HG03097 (cell line): ENCODE measurements at regions not wholly inside any gene's neighbourhood (a gene's known extent, or its start where the extent isn't known, plus 50 kb on each side); places are given as distances from the start of the nearest gene placed in this dataset.

Experiments
- ATAC-seq: cut with Tn5 transposase; IDR thresholded peaks from one replicate; pipeline ENCODE4 v1.9.1; 2021; ENCODE audit not compliant: unreplicated experiment, low FRiP score

DNA sequence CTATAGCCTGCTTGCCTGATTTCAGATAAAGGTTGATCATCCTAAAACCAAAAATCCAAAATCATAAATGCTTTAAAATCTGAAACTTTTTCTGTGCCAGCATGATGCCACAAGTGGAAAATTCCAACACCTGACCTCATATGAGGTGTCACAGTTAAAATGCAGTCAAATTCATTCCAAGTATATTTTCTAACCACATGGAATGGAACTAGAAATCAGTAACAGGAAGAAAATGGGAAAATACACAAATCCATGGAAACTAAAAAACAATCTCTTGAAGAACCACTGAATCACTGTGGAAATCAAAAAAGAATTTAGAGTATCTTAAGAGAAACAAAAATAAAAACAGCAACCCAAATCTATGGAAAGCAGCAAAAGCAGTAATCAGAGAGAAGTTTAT is 297.5 kb upstream of the COX7C start:
- no peak for ATAC-seq

DNA sequence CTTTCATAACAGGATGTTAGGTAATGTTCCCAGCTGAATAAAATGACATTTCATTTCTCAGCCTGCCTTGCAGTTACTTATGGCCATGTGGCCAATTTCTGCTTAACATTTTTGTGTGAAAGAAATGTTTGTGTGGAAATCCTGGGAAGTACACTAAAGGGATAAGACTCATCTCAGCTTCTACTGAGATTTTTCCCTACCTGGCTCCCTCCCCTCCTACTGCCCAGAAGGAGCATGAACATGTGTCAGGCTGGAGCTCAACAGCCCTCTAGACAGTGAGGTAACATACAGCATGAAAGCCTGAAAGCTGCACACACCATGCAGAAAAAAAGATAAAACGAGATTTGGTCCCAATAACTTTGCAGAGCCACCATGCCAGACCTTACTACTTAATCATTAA is 288.4 kb upstream of the COX7C start:
- ATAC-seq, result no peak

DNA sequence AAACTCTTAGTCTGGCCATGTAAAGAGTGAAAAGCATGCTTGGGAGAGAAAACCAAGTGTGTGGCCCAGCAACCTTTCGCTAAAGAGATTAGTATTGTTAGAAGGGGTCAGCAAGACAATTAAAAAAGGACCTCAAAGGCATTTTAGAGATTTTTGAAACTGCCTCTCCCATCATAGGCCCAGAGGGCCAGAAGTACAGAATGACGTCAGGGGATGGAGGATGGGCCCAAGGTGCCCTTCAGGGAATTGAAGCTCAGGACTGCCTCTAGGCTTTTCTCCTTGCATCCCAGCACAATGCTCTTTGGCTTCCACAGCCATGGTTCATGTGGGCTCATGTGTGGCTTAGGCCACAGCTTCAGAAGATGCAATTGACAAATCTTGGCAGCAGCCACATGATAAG is 287.0 kb upstream of the COX7C start:
- no peak for ATAC-seq

DNA sequence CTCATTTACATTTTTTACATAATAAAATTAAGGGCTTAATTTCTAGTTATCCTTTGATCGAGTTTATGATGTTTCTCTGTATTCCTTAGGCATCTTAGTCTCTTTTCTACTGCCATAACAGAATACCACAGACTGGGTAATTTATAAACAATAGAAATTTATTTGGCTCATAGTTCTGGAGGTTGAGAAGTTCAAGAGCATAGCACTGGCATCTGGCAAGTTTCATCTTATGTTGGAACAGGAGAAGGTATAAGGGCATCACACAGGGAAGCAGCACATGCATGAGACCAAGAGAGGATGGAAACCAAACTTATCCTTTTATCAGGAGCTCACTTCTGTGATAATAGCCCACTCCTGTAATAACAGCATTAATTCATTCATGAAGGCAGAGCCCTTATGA is 284.9 kb upstream of the COX7C start:
- no peak for ATAC-seq

DNA sequence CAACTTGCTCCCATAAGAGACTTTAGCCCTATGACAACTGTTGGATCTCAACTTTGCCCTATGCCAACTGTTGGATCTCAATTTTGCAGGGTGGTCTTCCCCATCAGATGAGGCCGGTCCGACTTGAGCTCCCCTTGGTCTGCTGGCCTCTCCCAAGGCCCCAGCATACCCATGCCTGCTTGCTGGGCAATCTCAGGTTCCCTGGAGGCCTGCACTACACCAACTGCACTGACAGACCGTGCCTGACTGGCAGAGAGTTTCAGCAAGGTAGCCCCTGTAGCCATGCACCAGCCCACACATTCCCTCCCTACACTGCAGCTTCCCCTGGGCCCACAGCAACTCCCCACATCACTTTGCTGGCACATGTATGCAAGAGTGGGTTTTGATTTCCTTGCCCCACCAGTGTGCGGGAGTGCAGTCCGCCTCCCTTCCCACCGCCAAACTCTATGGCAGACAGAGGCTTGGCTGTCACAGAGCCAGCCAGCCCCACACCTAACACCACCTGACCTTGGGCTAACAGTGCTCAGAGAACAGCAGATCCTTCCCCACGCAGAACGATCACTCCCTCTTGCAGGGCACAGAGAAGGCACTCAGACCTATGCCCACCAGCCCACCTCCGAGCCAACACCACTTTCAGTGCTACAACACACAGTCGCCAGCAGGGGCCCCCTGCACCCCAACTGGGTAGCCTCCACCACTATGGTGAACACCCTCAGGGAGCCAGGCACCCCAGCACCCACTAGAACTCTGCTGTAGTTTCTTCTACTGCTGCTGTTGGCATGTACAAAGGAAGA is 279.9 kb upstream of the COX7C start:
- ATAC-seq, result no peak

DNA sequence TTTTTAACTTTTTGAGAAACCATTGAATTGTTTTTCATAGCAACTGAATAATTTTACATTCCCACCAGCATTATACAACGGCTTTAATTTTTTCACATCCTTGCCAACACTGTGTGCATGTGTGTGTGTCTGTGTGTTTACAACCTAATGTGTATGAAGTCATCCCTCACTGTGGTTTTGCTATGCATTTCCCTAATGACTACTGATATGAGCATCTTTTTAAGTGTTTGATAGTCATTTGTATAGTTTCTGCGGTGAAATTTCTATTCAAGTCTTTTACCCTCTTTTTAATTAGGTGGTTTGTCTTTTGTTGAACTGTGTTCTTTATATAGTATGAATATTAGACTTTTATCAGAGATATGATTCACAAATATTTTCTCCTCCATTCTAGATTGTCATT is 263.1 kb upstream of the COX7C start:
- ATAC-seq, result no peak

DNA sequence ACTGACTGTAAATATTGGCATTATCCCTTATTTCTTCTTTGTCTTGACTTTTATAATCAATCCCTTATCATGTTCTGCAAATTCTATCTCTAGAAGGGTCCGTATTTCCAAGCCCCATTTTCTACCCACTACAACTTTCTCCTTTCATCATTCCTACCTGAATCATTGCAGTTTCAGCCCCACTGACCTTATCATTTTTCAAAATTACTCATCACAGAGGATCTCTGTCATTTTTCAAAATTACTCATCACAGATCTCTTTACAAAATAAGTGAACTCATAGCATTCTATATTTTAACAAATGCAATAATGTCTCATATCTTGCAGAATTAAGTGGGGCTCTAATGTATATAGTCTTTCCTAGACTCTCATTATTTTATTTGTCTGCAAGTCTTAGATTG is 256.9 kb upstream of the COX7C start:
- no peak for ATAC-seq

DNA sequence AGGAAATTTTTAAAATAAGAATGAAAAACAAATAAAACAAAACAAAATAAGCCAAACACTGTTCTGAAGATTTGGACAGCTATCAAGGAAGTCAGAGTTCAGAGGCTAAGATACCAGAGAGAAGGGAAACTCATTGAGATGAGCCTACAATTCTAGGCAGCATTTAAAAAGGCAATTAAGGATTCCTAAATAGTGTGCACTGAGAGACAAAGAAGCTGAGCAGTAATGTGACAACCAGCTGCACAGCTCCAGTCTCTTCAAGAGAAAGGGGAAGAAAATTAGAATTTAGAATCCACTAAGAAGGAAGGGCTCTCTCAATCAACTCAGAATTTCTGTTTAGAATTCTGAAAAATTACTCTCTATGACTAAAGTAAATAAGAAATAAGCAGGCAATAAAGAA is 246.7 kb upstream of the COX7C start:
- no peak for ATAC-seq

DNA sequence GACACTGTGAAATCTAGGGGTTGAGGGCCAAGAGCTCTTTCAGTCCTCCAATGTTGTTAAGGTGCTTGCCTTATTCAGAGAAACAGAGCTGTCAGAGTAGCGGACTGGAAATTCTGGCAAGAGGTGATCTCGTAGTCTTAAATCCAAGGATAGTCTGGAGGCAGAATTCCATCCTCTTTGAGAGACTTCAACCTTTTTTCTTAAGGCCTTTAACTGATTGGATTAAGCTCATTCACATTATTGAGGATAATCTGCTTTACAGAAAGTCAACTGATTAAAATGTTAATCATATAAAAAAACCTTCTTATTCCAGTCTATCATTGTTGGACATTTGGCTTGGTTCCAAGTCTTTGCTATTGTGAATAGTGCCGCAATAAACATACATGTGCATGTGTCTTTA is 243.1 kb upstream of the COX7C start:
- ATAC-seq, result no peak

DNA sequence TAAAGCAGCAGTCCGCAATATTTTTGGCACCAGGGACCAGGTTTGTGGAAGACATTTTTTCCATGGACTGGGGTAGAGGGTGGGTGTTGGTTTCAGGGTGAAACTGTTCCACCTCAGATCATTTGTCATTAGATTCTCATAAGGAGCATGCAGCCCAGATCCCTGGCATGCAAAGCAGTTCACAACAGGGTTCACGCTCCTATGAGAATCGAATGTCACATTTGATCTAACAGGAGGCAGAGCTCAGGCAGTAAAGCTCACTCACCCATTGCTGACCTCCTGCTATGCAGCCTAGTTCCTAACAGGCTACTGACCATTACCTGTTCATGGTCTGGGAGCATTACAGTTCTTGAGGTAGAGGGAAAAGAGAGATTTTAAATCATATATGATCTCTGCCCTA is 241.5 kb upstream of the COX7C start:
- ATAC-seq, result no peak

DNA sequence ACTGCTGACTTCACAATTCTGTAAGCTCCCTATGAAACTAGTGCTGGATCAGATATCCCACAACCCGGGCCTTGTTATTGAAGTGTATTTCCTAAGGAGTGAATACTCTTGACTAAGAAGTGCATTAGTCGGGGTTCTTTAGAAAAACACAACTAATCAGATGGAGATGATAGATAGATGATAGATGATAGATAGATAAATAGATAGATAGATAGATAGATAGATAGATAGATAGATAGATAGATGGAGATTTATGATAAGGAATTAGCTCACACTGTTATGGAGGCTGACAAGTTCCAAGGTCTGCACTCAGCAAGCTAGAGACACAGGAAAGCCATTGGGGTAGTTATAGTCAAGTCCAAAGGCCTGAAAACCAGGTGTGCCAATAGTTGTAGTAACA is 214.6 kb upstream of the COX7C start:
- no peak for ATAC-seq

DNA sequence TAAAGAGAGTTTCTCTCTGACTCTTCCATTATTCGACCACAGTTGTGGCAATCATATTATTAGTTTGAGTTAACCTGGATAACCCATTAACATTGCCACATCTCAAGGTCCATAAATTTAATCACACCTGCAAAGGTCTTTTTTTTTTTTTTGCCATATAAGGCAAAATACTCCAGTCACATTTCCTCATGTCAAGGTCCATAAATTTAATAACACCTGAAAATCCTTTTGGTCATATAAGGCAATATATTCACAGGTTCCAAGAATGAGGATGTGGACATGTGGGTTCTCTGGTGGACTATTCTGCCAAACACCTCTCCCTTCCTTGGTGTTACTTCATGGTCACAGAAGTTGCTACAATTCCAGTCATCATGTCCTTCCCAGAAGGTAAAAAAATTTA is 213.5 kb upstream of the COX7C start:
- no peak for ATAC-seq

DNA sequence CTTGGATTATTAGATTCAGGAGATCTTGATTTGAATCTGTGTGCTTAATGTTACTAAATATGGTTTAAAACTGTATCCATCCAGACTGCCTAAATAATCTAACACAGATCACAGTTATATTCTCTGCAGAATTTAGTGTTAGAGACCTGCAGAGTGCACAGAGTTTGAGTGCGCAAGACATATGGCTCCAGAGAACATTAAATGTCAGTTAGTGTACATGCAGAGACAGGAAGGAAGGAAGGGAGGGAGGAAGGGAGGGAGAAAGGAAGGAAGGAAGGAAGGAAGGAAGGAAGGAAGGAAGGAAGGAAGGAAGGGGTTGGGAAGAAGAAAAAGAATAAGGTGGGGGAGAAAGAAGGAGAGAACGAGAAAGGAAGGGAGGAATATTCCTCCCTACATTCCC is 210.0 kb upstream of the COX7C start:
- no peak for ATAC-seq

DNA sequence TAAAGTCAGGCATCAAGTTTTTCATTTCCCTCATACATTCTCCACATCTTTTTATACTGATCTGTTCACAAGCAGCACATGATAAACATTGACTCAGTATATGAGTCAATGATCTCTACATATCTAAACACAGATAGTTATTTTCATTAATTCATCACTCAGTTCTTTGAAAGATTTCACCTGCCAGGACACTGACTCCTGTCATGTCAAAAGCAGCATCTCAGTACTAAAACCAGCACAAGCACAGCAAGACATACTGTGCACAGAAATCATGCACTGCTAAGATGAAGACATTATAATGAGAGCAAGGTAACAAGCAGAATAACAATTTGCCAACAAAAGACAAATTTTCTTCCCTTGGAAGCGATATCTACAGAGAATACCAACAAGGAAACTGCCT is 206.1 kb upstream of the COX7C start:
- no peak for ATAC-seq

DNA sequence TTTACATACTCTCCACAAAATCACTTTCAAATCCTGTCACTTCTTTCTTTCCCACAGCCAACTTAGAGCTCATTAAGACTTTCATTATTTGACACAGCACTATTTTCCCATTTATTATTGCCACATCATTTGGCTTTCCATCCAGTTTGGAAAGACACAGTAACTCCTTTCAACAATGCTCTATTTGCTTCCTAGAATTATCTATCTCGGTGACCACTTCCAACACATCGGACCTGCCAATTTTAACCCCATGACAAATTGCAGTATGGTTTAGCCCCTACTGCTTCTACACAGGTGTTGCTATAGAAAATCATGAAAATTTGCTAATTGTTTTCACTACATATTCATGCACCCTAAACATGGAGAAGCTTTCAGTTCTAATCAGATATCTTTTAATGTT is 190.6 kb upstream of the COX7C start:
- no peak for ATAC-seq

DNA sequence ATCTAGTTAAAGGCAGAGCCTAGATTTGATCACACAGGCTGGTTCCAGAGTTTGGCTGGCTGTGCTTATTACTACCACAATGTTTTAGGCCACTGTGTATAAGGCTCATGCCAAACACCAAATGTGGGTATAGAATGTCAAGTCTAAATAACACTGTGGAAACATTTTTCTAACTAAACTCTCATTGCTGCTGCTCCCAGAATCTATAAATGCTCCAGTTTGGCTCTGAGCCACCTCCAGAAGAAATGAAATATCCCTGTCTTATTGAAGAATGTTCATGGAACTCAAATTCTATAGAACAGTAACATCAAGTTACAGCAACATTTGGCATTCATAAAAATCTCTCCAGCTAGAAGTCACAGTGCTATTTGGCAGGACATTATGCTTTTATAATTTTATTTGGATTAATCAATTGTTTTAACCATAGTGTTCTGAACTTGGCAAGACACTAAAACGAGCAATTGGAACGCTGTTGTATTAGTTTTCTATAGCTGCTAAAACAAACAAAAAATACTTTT is 178.1 kb upstream of the COX7C start:
- ATAC-seq, result no peak

DNA sequence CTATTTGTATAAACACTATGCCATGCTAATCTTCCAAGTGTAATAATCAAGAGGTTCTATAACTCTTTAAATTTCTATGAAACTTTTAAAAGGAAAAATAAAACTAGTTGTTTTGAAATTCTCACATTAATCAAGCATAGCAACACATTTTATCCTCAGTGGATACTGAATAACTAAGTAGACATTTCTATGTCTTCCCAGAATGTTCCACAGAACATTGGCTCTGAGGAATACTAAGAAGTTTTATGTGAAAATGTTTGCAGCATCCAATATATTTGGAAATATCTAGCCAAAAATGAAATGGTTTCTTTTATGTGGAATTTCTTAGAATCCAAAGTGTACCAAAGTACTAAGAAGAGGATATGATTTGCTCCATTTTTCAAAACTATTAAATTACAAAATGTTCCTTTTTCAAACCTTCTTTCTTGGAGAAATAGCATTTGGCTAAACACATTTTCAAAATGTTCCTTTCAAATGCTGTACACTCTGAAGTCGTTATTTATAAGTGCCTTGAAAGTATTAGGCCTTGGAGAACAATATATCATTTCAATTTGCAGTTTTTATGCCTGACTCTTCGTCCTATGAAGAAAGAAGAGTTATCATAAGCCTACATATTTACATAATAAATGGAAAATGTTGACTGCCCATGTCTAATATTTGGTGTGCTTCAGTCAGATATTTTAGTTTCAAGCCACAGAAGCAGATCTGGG is 175.6 kb upstream of the COX7C start:
- ATAC-seq, result no peak

DNA sequence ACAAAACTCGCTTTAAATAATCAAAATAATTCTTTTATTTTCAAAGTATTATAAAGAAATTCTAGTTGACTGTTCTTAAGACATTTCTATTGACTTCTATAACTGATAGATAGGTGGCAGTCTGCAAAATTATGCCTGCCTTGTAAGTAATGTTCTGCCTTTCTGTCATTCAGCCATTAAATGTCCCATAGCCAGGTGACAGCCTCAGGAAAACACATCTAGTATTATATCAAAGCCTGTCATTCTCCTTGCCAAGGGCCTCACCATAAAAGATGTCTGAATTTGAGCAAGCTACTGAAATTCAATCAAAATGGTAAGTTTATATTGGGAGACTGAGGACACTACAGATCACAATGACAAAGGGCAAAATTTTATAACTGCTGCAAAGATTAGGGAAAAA is 170.4 kb upstream of the COX7C start:
- no peak for ATAC-seq

DNA sequence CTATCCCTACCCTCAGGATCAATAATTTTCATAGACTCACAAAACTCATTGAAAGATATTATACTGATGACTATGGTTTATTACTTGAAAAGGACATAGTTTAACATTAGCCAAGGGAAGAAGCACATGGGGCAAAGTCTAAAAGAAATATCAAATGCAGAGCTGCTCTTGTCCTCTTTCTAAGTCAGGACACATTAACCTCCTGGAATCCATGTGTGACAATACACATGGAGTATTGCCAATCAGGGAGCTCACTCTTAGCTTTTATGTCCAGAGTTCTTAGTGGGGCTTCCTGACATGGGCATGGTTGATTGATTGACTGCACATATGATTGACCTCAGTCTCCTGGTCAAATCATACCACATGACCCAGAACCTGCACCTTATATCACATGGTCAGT is 165.5 kb upstream of the COX7C start:
- no peak for ATAC-seq

DNA sequence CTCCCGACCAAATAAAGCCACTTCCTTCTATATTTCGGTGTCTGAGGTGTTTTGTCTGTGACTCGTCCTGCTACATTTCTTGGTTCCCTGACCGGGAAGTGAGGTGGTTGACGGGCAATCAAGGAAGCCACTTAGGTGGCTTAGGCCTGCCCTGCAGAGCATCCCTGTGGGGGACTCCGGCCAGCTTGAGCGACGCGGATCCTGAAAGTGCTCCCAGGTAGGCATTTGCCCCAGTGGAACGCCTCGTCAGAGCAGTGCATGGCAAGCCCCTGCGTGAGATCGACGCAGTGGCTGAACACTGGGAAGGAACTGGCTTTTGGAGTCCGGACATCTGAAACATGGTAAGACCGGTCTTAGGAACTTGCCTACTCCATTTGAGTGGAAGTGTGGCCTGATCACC is 157.2 kb upstream of the COX7C start:
- ATAC-seq, result no peak

DNA sequence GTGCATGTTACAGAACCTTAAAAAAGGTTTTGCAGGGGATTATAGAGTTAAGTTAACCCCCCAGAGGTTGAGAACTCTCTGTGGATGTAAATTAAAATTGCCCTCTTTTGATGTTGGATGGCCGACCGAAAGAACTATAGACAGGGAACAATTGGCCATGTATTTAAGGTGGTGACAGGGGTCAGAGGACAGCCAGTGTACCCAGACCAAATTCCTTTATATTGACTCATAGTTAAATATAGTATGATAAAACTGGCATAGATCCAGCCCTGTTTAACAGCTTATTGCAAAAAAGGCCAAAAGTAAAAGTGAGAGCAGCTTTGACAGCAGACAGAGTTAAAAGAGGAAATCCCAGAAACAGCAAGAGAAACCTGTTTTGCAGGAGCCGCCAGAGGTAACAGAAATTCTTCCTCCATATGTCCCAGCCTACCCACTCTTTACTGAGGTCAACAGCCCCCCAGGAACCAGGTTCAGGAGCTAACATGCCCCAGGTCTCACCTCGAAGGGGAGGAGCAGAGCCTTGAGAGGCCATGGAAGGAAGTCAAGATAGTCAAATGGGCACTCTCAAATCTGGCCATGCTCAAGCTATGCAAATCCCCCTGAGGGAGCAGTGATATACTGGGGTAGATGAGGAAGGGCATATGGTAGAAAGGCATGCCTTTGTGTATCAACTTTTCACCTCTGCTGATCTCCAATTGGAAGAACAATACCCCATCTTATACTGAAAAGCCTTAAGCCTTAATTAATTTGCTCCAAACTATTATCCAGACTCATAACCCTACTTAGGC is 156.4 kb upstream of the COX7C start:
- no peak for ATAC-seq
